Endothelial cell of umbilical vein (primary cell): ENCODE measurements at regions not wholly inside any gene's neighbourhood (a gene's known extent, or its start where the extent isn't known, plus 50 kb on each side); places are given as distances from the start of the nearest gene placed in this dataset.
"Not testable (repeated sequence)": the region's sequence is repeated elsewhere in the genome, so short reads cannot be mapped to it uniquely, and the experiment has no call there.

Experiments
- BruUV-seq: library from RNA; stranded (reverse); fragments of 400-500 nt; replicated peaks from 2 replicates; lab custom pipeline; 2021; lab: Mats Ljungman, UMichigan
- CTCF ChIA-PET: fragments of 300-600, 350-600 bp; sonication (Branson Sonifier 250); formaldehyde crosslinking; loops from one replicate; lab custom pipeline; 2021; ENCODE audit warnings: antibody characterized with exemption, inconsistent platforms; lab: Charles Lee
- POLR2A ChIA-PET: fragments of 300-600, 350-600 bp; sonication (Branson Sonifier 250); formaldehyde crosslinking; loops from one replicate; lab custom pipeline; 2021; ENCODE audit warnings: antibody characterized with exemption, inconsistent platforms; lab: Charles Lee
- DNase-seq: peaks from one replicate; pipeline ENCODE4 v3.0.0-alpha.2; 2011; ENCODE audit warnings: low read depth, low spot score
- FAIRE-seq: peaks from 2 replicates; lab custom pipeline; 2011; peaks lifted over from hg19 to GRCh38; lab: Jason Lieb, UNC
- H2AFZ ChIP-seq: 2 replicates; pipeline ENCODE4 v1.6.0; 2012; ENCODE audit warnings: low read depth, low read length, control low read depth, inconsistent platforms
- H3K27ac ChIP-seq: 2 replicates; pipeline ENCODE4 v1.5.1; 2011; ENCODE audit warnings: low read depth, mild to moderate bottlenecking, control low read depth, low read length, moderate library complexity; ENCODE audit not compliant: insufficient read depth
- H3K27me3 ChIP-seq, 2 experiments: 2 replicates each; pipeline versions ENCODE4 v1.6.0 to v1.6.1; 2011; ENCODE audit warnings: low read length in 2 of 2, mixed read lengths in 1 of 2; ENCODE audit not compliant: control insufficient read depth in 2 of 2, insufficient read depth in 2 of 2
- H3K36me3 ChIP-seq, 2 experiments: 2 replicates in 1 of 2; 3 replicates in 1 of 2; pipeline ENCODE4 v1.5.1; 2011; ENCODE audit warnings: low read length in 2 of 2, mild to moderate bottlenecking in 1 of 2, moderate library complexity in 1 of 2; ENCODE audit not compliant: control insufficient read depth in 2 of 2, insufficient read depth in 2 of 2; ENCODE audit errors: extremely low read depth in 1 of 2
- H3K4me1 ChIP-seq: 3 replicates; pipeline ENCODE4 v1.5.1; 2011; ENCODE audit warnings: mild to moderate bottlenecking, low read length; ENCODE audit not compliant: control insufficient read depth, insufficient read depth; ENCODE audit errors: extremely low read depth
- H3K4me2 ChIP-seq: 2 replicates; pipeline ENCODE4 v1.6.1; 2011; ENCODE audit warnings: low read length, control low read depth, mixed read lengths; ENCODE audit not compliant: insufficient read depth
- H3K4me3 ChIP-seq, 3 experiments: fragments of 200-600 bp in 1 of 3; sonication (generic), shearing (Covaris generic) in 1 of 3; replicated peaks in 1 of 3; 2 replicates each; pipeline ENCODE4 v1.5.1; 2011 to 2016; ENCODE audit warnings: control low read depth in 3 of 3, low read length in 3 of 3, mild to moderate bottlenecking in 2 of 3, inconsistent platforms in 1 of 3, low read depth in 1 of 3, moderate library complexity in 1 of 3; ENCODE audit not compliant: insufficient read depth in 1 of 3
- H3K79me2 ChIP-seq: 2 replicates; pipeline ENCODE4 v1.6.0; 2012; ENCODE audit warnings: low read length, inconsistent platforms; ENCODE audit not compliant: control insufficient read depth, insufficient read depth
- H3K9ac ChIP-seq: replicated peaks from 2 replicates; pipeline ENCODE3; 2011; ENCODE audit warnings: low read length, control low read depth; ENCODE audit not compliant: insufficient read depth; ENCODE audit errors: extremely low read depth
- H3K9me1 ChIP-seq: replicated peaks from 3 replicates; pipeline ENCODE4 v1.6.0; 2011; ENCODE audit warnings: mild to moderate bottlenecking, low read length; ENCODE audit not compliant: control insufficient read depth, insufficient read depth; ENCODE audit errors: extremely low read depth
- H3K9me3 ChIP-seq: replicated peaks from 2 replicates; pipeline ENCODE4 v1.5.1; 2012; ENCODE audit warnings: low read length, inconsistent platforms; ENCODE audit not compliant: control insufficient read depth, insufficient read depth
- H4K20me1 ChIP-seq: replicated peaks from 2 replicates; pipeline ENCODE3; 2011; ENCODE audit warnings: mild to moderate bottlenecking, low read length; ENCODE audit not compliant: control insufficient read depth, insufficient read depth; ENCODE audit errors: extremely low read depth
- dilution Hi-C: fragments of 300-500 bp; cut with MboI; formaldehyde crosslinking; loops from one replicate; pipeline ENCODE4 v1.15.0; 2019; ENCODE audit warnings: low sequenced_read_pairs; ENCODE audit not compliant: extremely low pct_ligation_motif_present
- intact Hi-C: fragments of 100-400 bp; cut with micrococcal nuclease; formaldehyde crosslinking; loops from one replicate; pipeline ENCODE4 v1.10.0; 2022

DNA sequence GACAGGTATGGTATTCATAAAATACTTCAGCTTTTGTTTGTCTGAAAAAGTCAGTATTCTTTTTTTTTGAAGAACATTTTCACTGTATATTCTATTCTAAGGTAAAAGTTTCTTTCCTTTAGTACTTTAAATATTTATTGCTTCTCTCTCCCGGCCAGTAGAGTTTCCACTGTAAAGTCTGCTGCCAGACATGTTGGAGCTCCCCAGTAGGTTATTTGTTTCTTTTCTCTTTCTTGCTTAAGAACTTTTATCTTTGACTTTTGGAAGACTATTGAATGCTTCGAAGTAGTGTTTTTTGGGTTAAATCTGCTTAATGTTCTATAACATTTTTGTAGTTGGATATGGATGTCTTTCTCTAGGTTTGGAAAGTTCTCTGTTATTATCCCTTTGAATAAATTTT lies 1613.3 kb downstream of the SPATA31A7 start:
- H3K4me3 ChIP-seq, H3K9me3 ChIP-seq, dilution Hi-C loops, H3K27ac ChIP-seq, H4K20me1 ChIP-seq, H3K9ac ChIP-seq, H3K4me1 ChIP-seq, H3K79me2 ChIP-seq, H2AFZ ChIP-seq, DNase-seq, FAIRE-seq, H3K36me3 ChIP-seq, H3K9me1 ChIP-seq, POLR2A ChIA-PET, intact Hi-C loops: not testable (repeated sequence)
- Histone ChIP-seq H3K27me3 (peaks cover 11 to 15% of the 10 kb centered on the region in 2 experiments), H3K4me2 (peak overlapping the region; percentile 86)
- BruUV-seq: TSS peak; percentile 46
- CTCF ChIA-PET: interaction anchor here (0.9 kb wide), 1 partner anchor 1014 kb away, joined by 6 read pairs; no protein-coding TSS in a partner anchor

GRCh38 chr9:62804314-62804713 lies 1614.5 kb downstream of the SPATA31A7 start:
- H3K79me2 ChIP-seq, H3K9me1 ChIP-seq, H3K4me1 ChIP-seq, H3K36me3 ChIP-seq, H3K9me3 ChIP-seq, H4K20me1 ChIP-seq, DNase-seq, H3K27ac ChIP-seq, POLR2A ChIA-PET, H2AFZ ChIP-seq, CTCF ChIA-PET, H3K9ac ChIP-seq, intact Hi-C loops, H3K4me3 ChIP-seq, FAIRE-seq, dilution Hi-C loops, H3K27me3 ChIP-seq, H3K4me2 ChIP-seq, BruUV-seq: not testable (repeated sequence)

DNA sequence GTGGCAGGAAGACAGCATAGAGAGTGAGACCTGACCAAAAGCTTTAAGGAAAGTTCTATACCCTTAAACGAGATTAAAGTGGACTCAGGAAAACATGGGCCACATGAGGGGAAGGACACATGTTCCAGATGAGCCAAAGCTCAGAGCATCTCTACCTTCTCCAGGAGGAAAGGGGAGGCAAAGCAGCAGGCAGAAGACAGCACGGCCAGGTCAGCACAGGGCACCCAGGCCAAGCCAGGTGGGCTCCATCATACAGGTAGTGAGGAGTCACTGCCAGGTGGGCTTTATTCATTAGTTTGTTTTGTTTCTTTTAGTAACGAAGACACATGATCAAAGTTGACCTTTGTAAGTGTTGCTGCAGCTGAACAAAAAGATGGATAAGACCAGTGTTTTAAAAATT lies 1617.6 kb downstream of the SPATA31A7 start:
- H3K4me1 ChIP-seq, H3K4me2 ChIP-seq, H3K36me3 ChIP-seq, BruUV-seq, H4K20me1 ChIP-seq, H3K79me2 ChIP-seq, H3K9me3 ChIP-seq, H3K27me3 ChIP-seq, dilution Hi-C loops, H2AFZ ChIP-seq, H3K27ac ChIP-seq, H3K9me1 ChIP-seq, H3K4me3 ChIP-seq, FAIRE-seq, POLR2A ChIA-PET, CTCF ChIA-PET, H3K9ac ChIP-seq, intact Hi-C loops, DNase-seq: not testable (repeated sequence)

DNA sequence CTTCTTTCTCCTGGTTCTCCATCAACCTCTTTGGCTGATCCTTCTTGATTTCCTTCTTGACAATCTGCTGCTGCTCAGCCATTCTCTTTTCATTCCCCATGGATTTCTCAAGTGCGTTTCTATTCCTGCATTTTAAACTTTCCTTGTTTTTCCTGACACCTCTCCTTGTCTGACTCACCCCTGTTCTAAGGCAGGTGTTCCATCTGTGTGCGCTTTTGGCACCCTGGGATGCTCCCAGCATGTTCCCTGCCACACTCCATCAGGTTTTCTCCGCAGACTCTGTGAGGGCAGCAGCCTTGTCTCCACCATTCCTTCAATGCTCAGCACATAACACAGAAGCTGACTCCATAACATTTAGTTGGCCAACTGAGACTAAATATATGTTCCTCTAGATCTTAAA lies 1618.2 kb downstream of the SPATA31A7 start:
- FAIRE-seq, H3K36me3 ChIP-seq, H3K79me2 ChIP-seq, H3K4me2 ChIP-seq, H3K27ac ChIP-seq, H4K20me1 ChIP-seq, H3K9me1 ChIP-seq, dilution Hi-C loops, DNase-seq, intact Hi-C loops, H3K4me1 ChIP-seq, H3K4me3 ChIP-seq, H3K9me3 ChIP-seq, CTCF ChIA-PET, POLR2A ChIA-PET, H3K9ac ChIP-seq, H2AFZ ChIP-seq, BruUV-seq, H3K27me3 ChIP-seq: not testable (repeated sequence)
